IMR-90 (cell line): ENCODE measurements at regions not wholly inside any gene's neighbourhood (a gene's known extent, or its start where the extent isn't known, plus 50 kb on each side); places are given as distances from the start of the nearest gene placed in this dataset.

ENCODE experiments used
- ATAC-seq: fragments of 200-7000 bp; cut with Tn5 transposase; 2 replicates; pipeline ENCODE4 v1.9.1; 2020; ENCODE audit warnings: low read depth, mild to moderate bottlenecking, moderate library complexity
- BruUV-seq: library from RNA; stranded (reverse); fragments of 400-500 nt; replicated peaks from 2 replicates; lab custom pipeline; 2021; lab: Mats Ljungman, UMichigan
- CTCF ChIA-PET: fragments of 300-600 bp; formaldehyde crosslinking; extraction: SDS; loops from one replicate; lab custom pipeline; 2021; ENCODE audit warnings: antibody characterized with exemption; lab: Yijun Ruan, JAX
- POLR2A ChIA-PET: fragments of 300-600 bp; sonication (Branson Sonifier 250); formaldehyde crosslinking; loops from one replicate; lab custom pipeline; 2022; ENCODE audit warnings: antibody characterized with exemption; ENCODE audit not compliant: unreplicated experiment; lab: Charles Lee
- DNase-seq: peaks from one replicate; pipeline ENCODE4 v3.0.0; 2013
- H2AFZ ChIP-seq: replicated peaks from 2 replicates; pipeline ENCODE3; 2013; ENCODE audit warnings: low read length, mild to moderate bottlenecking; ENCODE audit not compliant: poor library complexity
- H2AK5ac ChIP-seq: 2 replicates; pipeline ENCODE4 v1.6.1; 2013; ENCODE audit warnings: low read depth, low read length, inconsistent platforms
- H2AK9ac ChIP-seq: replicated peaks from 2 replicates; pipeline ENCODE3; 2013; ENCODE audit warnings: mild to moderate bottlenecking, low read depth, low read length, moderate library complexity; ENCODE audit not compliant: poor library complexity
- H2BK120ac ChIP-seq: 2 replicates; pipeline ENCODE4 v1.6.1; 2013; ENCODE audit warnings: low read depth, low read length, inconsistent platforms
- H2BK15ac ChIP-seq: 3 replicates; pipeline ENCODE4 v1.6.1; 2013; ENCODE audit warnings: low read depth, low read length, inconsistent platforms
- H2BK20ac ChIP-seq: 2 replicates; pipeline ENCODE4 v1.6.1; 2013; ENCODE audit warnings: low read depth, mild to moderate bottlenecking, inconsistent platforms, low read length, moderate library complexity
- H2BK5ac ChIP-seq: 2 replicates; pipeline ENCODE4 v1.6.1; 2013; ENCODE audit warnings: mild to moderate bottlenecking, low read depth, low read length, inconsistent platforms; ENCODE audit not compliant: poor library complexity, severe bottlenecking
- H3K14ac ChIP-seq: replicated peaks from 2 replicates; pipeline ENCODE4 v1.6.1; 2013; ENCODE audit warnings: low read depth, low read length, inconsistent platforms
- H3K18ac ChIP-seq: 2 replicates; pipeline ENCODE4 v1.6.1; 2013; ENCODE audit warnings: low read depth, low read length, control low read depth
- H3K23ac ChIP-seq: 2 replicates; pipeline ENCODE4 v1.6.1; 2013; ENCODE audit warnings: low read depth, low read length, inconsistent platforms
- H3K27ac ChIP-seq: 2 replicates; pipeline ENCODE4 v1.5.1; 2013; ENCODE audit warnings: mild to moderate bottlenecking, control low read depth, low read length; ENCODE audit not compliant: insufficient read depth
- H3K27me3 ChIP-seq: 2 replicates; pipeline ENCODE4 v1.6.1; 2013; ENCODE audit warnings: low read length; ENCODE audit not compliant: control insufficient read depth, insufficient read depth
- H3K36me3 ChIP-seq: 2 replicates; pipeline ENCODE4 v1.6.1; 2013; ENCODE audit warnings: low read length, mixed read lengths; ENCODE audit not compliant: control insufficient read depth, insufficient read depth
- H3K4ac ChIP-seq: 2 replicates; pipeline ENCODE4 v1.6.1; 2013; ENCODE audit warnings: low read depth, low read length, inconsistent platforms
- H3K4me1 ChIP-seq: 2 replicates; pipeline ENCODE4 v1.6.1; 2013; ENCODE audit warnings: low read length, mixed read lengths; ENCODE audit not compliant: control insufficient read depth, insufficient read depth
- H3K4me2 ChIP-seq: 2 replicates; pipeline ENCODE4 v1.6.1; 2013; ENCODE audit warnings: low read depth, mild to moderate bottlenecking, control low read depth, low read length, moderate library complexity
- H3K4me3 ChIP-seq: 2 replicates; pipeline ENCODE4 v1.5.1; 2013; ENCODE audit warnings: low read depth, mild to moderate bottlenecking, control low read depth, low read length, moderate library complexity; ENCODE audit not compliant: insufficient read depth
- H3K56ac ChIP-seq: 2 replicates; pipeline ENCODE4 v1.6.1; 2013; ENCODE audit warnings: low read length, inconsistent platforms; ENCODE audit not compliant: insufficient read depth; ENCODE audit errors: extremely low read depth
- H3K79me1 ChIP-seq, 2 experiments: 2 replicates each; pipeline ENCODE4 v1.6.1; 2013; ENCODE audit warnings: low read length in 2 of 2, inconsistent platforms in 1 of 2, low read depth in 1 of 2
- H3K9ac ChIP-seq: 2 replicates; pipeline ENCODE4 v1.6.1; 2013; ENCODE audit warnings: low read depth, low read length, control low read depth
- H3K9me1 ChIP-seq: 2 replicates; pipeline ENCODE4 v1.6.1; 2013; ENCODE audit warnings: low read length, inconsistent platforms; ENCODE audit not compliant: insufficient read depth
- H3K9me3 ChIP-seq: 2 replicates; pipeline ENCODE4 v1.6.1; 2013; ENCODE audit warnings: low read length; ENCODE audit not compliant: control insufficient read depth, insufficient read depth
- H4K20me1 ChIP-seq: 2 replicates; pipeline ENCODE4 v1.6.1; 2013; ENCODE audit warnings: low read length, inconsistent platforms; ENCODE audit not compliant: insufficient read depth
- H4K5ac ChIP-seq: 2 replicates; pipeline ENCODE4 v1.6.1; 2013; ENCODE audit warnings: mild to moderate bottlenecking, low read depth, low read length, control low read depth
- H4K8ac ChIP-seq, 2 experiments: 2 replicates each; pipeline ENCODE4 v1.6.1; 2013; ENCODE audit warnings: low read depth in 2 of 2, low read length in 2 of 2, control low read depth in 1 of 2, inconsistent platforms in 1 of 2
- H4K91ac ChIP-seq: 2 replicates; pipeline ENCODE4 v1.6.1; 2013; ENCODE audit warnings: low read depth, low read length, inconsistent platforms; ENCODE audit not compliant: insufficient read depth
- CEBPB ChIP-seq: IDR thresholded peaks from 2 replicates; pipeline ENCODE4 v1.6.1; 2012; ENCODE audit warnings: low read depth, low read length, improper control_type of control experiment
- MXI1 ChIP-seq: IDR thresholded peaks from 2 replicates; pipeline ENCODE4 v1.6.1; 2012; ENCODE audit warnings: low read depth, mild to moderate bottlenecking, low read length, moderate library complexity, borderline replicate concordance
- NFE2L2 ChIP-seq: fragments of 150-350 bp; IDR thresholded peaks from 2 replicates; pipeline ENCODE4 v1.6.1; 2016; ENCODE audit warnings: low read depth, mild to moderate bottlenecking, low read length
- WGBS, 2 experiments: methylation state at CpG; one replicate each; pipeline versions ENCODE4 v1.1.5 to v1.1.7; 2013; ENCODE audit warnings: missing lambda C conversion rate in 2 of 2; ENCODE audit not compliant: insufficient read length in 1 of 2; ENCODE audit errors: extremely low coverage in 2 of 2; 5-methylcytosine and 5-hydroxymethylcytosine counted together
- dilution Hi-C: fragments of 300-500 bp; cut with HindIII; formaldehyde crosslinking; loops from one replicate; pipeline ENCODE4 v1.14.3; 2018; ENCODE audit warnings: low sequenced_read_pairs; ENCODE audit not compliant: unreplicated experiment
- in situ Hi-C: fragments of 300-500 bp; cut with MboI; formaldehyde crosslinking; loops from 3 replicates; pipeline ENCODE4 v1.14.3; 2019; ENCODE audit warnings: low sequenced_read_pairs, inconsistent platforms, mixed read lengths
- intact Hi-C: fragments of 100-400 bp; cut with micrococcal nuclease; formaldehyde crosslinking; loops from 2 replicates; pipeline ENCODE4 v1.10.0; 2022

GRCh38 chr14:84152452-84152851 lies 1377.5 kb upstream of the FLRT2 start:
- Histone ChIP-seq H3K9me1 (no peaks in the 10 kb centered on the region), H3K4me1 (no peaks in the 10 kb centered on the region), H2AK5ac (no peak overlapping the region), H4K91ac (no peak overlapping the region), H3K9ac (no peak overlapping the region), H3K4me3 (no peak overlapping the region), H3K36me3 (no peaks in the 10 kb centered on the region), H3K27me3 (no peaks in the 10 kb centered on the region), H4K20me1 (no peaks in the 10 kb centered on the region), H2BK5ac (no peak overlapping the region), H4K5ac (no peak overlapping the region), H3K9me3 (no peaks in the 10 kb centered on the region), H2AFZ (peak overlapping the region; percentile 10), H4K8ac (no peak overlapping the region), H3K23ac (no peak overlapping the region), H3K18ac (no peak overlapping the region), H3K4me2 (no peak overlapping the region), H3K4ac (no peak overlapping the region), H3K27ac (no peak overlapping the region), H2BK120ac (no peak overlapping the region), H2AK9ac (no peak overlapping the region), H2BK20ac (no peak overlapping the region), H2BK15ac (no peak overlapping the region), H3K14ac (no peak overlapping the region), H3K79me1 (no peaks in the 10 kb centered on the region), H3K56ac (no peak overlapping the region)
- in situ Hi-C loops (no loop called here), dilution Hi-C loops (no loop called here), intact Hi-C loops (no loop called here)
- BruUV-seq, result no TSS peak
- TF ChIP-seq MXI1 (no peak), NFE2L2 (no peak), CEBPB (no peak)
- ChIA-PET POLR2A (no interaction called here), CTCF (interaction anchor here (0.5 to 0.6 kb wide), 2 partner anchors 118 to 623 kb away, joined by 4 to 5 read pairs; no protein-coding TSS in a partner anchor)
- DNase-seq (no peak), ATAC-seq (no peak)
- no CpG with 5 or more reads among the region's 14 CpGs for WGBS, 2 experiments
